ENCODE measurements at regions not wholly inside any gene's neighbourhood (a gene's known extent, or its start where the extent isn't known, plus 50 kb on each side); places are given as distances from the start of the nearest gene placed in this dataset.

DNA sequence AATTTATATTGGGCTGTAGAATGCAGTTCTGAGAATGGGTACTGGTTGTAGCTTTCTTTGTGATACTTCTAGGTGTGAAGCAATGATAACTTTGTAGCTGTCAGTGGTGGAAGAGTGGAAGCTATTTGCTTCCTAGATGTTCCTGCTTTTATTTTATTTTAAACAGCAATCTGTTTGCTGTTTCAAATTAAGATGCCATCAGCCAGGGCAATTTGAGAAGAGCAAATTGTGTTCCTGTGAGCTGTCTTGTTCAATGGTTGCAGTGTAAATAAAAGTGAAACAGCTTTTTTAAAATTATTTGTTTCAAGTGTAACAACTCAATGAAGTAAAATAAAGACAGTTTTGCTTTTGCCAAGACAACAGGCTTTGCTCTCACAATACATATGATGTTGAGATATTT, 150.8 kb upstream of the TMEM229A start:
- ATAC-seq (no peak), FAIRE-seq (no peak), DNase-seq (ENCODE audit: low spot score) (no peak)
- H3K79me2 ChIP-seq (ENCODE audit: insufficient read depth, low read length): no peaks in the 10 kb centered on the region
- no peak overlapping the region for H3K4me2 ChIP-seq (ENCODE audit: low read depth, low read length)
- H4K20me1 ChIP-seq (ENCODE audit: insufficient read depth, low read length): no peaks in the 10 kb centered on the region
- no peaks in the 10 kb centered on the region for H3K4me1 ChIP-seq (ENCODE audit: insufficient read depth, low read length)
- no peaks in the 10 kb centered on the region for H3K9me3 ChIP-seq (ENCODE audit: low read length)
- TF ChIP-seq WIZ (CRISPR knock-in tag; IDR thresholded peaks at IDR 0.05): no peak
- TF ChIP-seq ZBTB44 (CRISPR knock-in tag; IDR thresholded peaks at IDR 0.05): no peak
- no peak for TF ChIP-seq ZFP36 (IDR thresholded peaks at IDR 0.05; ENCODE audit: borderline replicate concordance, low read depth, low read length, partially characterized antibody)
- TF ChIP-seq ZNF788 (CRISPR knock-in tag; IDR thresholded peaks at IDR 0.05; ENCODE audit: borderline replicate concordance): no peak
- TF ChIP-seq, protein P1, sequence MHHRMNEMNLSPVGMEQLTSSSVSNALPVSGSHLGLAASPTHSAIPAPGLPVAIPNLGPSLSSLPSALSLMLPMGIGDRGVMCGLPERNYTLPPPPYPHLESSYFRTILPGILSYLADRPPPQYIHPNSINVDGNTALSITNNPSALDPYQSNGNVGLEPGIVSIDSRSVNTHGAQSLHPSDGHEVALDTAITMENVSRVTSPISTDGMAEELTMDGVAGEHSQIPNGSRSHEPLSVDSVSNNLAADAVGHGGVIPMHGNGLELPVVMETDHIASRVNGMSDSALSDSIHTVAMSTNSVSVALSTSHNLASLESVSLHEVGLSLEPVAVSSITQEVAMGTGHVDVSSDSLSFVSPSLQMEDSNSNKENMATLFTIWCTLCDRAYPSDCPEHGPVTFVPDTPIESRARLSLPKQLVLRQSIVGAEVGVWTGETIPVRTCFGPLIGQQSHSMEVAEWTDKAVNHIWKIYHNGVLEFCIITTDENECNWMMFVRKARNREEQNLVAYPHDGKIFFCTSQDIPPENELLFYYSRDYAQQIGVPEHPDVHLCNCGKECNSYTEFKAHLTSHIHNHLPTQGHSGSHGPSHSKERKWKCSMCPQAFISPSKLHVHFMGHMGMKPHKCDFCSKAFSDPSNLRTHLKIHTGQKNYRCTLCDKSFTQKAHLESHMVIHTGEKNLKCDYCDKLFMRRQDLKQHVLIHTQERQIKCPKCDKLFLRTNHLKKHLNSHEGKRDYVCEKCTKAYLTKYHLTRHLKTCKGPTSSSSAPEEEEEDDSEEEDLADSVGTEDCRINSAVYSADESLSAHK (CRISPR knock-in tag; IDR thresholded peaks at IDR 0.05; ENCODE audit: borderline replicate concordance): no peak
- no peak for TF ChIP-seq ZNF430 (CRISPR knock-in tag; IDR thresholded peaks at IDR 0.05)
- TF ChIP-seq SKIL (CRISPR knock-in tag; IDR thresholded peaks at IDR 0.05; ENCODE audit: borderline replicate concordance): no peak
- TF ChIP-seq MZF1 (CRISPR knock-in tag; IDR thresholded peaks at IDR 0.05; ENCODE audit: borderline replicate concordance): no peak
- no peak for TF ChIP-seq NFKB2 (CRISPR knock-in tag; IDR thresholded peaks at IDR 0.05; ENCODE audit: borderline replicate concordance)
- no peak for TF ChIP-seq HNRNPLL (IDR thresholded peaks at IDR 0.05; ENCODE audit: low read depth, low read length, poor library complexity, severe bottlenecking)
- TF ChIP-seq, protein P2, sequence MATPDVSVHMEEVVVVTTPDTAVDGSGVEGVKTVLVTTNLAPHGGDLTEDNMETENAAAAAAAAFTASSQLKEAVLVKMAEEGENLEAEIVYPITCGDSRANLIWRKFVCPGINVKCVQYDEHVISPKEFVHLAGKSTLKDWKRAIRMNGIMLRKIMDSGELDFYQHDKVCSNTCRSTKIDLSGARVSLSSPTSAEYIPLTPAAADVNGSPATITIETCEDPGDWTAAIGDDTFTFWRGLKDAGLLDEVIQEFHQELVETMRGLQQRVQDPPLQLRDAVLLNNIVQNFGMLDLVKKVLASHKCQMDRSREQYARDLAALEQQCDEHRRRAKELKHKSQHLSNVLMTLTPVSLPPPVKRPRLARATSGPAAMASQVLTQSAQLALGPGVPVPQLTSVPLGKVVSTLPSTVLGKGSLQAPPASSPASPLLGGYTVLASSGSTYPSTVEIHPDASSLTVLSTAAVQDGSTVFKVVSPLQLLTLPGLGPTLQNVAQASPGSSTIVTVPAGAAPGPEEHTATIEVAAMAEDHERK (CRISPR knock-in tag; IDR thresholded peaks at IDR 0.05; ENCODE audit: low read depth): no peak
- no peak for TF ChIP-seq HOMEZ (CRISPR knock-in tag; IDR thresholded peaks at IDR 0.05; ENCODE audit: low read depth)
- TF ChIP-seq PAWR (CRISPR knock-in tag; IDR thresholded peaks at IDR 0.05; ENCODE audit: borderline replicate concordance): no peak
- TF ChIP-seq, protein P3, sequence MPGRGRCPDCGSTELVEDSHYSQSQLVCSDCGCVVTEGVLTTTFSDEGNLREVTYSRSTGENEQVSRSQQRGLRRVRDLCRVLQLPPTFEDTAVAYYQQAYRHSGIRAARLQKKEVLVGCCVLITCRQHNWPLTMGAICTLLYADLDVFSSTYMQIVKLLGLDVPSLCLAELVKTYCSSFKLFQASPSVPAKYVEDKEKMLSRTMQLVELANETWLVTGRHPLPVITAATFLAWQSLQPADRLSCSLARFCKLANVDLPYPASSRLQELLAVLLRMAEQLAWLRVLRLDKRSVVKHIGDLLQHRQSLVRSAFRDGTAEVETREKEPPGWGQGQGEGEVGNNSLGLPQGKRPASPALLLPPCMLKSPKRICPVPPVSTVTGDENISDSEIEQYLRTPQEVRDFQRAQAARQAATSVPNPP (CRISPR knock-in tag; IDR thresholded peaks at IDR 0.05): no peak
- CTCF ChIA-PET (ENCODE audit: low intra/inter-chr PET ratio, low total read pairs): no interaction called here
- no TSS peak for BruUV-seq (replicated peaks)
- H3K27ac ChIP-seq (ENCODE audit: extremely low read length, insufficient read depth, low read length): no peak overlapping the region
- no peaks in the 10 kb centered on the region for H3K36me3 ChIP-seq (replicated peaks in 1 of 2; ENCODE audit: control insufficient read depth in 1 of 2, insufficient read depth in 2 of 2, low read length in 2 of 2)
- POLR2A ChIA-PET: no interaction called here
- no peak overlapping the region for H3K9ac ChIP-seq (ENCODE audit: insufficient read depth, low read depth, low read length)
- no peak overlapping the region for H2AFZ ChIP-seq (ENCODE audit: low read length)
- in situ Hi-C loops (cut with HindIII; ENCODE audit: extremely low pct_ligation_motif_present, low pct_unique_long_range_greater_than_20kb): no loop called here
- H3K4me3 ChIP-seq (replicated peaks in 1 of 3; ENCODE audit: insufficient read depth in 1 of 3, low read depth in 2 of 3, low read length in 3 of 3): no peak overlapping the region
- no peaks in the 10 kb centered on the region for H3K27me3 ChIP-seq (ENCODE audit: control insufficient read depth in 1 of 2, insufficient read depth in 2 of 2, low read length in 2 of 2)
- intact Hi-C loops (cut with micrococcal nuclease; ENCODE audit: unreplicated experiment): no loop called here
